ENCODE measurements at regions not wholly inside any gene's neighbourhood (a gene's known extent, or its start where the extent isn't known, plus 50 kb on each side); places are given as distances from the start of the nearest gene placed in this dataset.

DNA sequence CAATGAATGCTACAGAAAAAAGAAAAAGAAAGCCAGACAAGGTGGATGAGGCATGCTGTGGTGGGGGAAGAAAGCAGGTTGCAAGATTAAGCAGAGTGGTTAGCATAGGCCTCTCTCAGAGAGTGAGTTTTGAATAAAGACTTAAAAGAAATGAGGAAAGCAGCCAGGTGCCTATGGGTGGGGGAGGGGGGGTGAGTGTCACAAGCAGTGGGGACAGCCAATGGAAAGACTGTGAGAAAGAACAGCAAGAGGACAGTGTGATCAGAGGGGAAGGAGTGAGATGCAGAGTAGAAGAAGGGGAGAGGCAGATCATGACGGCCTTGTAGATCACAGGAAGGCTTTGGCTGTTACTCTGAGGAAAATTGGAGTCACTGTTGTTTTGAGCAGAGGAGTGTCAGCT, 162.5 kb downstream of the SOX3 start:
- TF ChIP-seq, protein P1, sequence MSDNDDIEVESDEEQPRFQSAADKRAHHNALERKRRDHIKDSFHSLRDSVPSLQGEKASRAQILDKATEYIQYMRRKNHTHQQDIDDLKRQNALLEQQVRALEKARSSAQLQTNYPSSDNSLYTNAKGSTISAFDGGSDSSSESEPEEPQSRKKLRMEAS (CRISPR knock-in tag; IDR thresholded peaks at IDR 0.05) = no peak
- TF ChIP-seq, protein P2, sequence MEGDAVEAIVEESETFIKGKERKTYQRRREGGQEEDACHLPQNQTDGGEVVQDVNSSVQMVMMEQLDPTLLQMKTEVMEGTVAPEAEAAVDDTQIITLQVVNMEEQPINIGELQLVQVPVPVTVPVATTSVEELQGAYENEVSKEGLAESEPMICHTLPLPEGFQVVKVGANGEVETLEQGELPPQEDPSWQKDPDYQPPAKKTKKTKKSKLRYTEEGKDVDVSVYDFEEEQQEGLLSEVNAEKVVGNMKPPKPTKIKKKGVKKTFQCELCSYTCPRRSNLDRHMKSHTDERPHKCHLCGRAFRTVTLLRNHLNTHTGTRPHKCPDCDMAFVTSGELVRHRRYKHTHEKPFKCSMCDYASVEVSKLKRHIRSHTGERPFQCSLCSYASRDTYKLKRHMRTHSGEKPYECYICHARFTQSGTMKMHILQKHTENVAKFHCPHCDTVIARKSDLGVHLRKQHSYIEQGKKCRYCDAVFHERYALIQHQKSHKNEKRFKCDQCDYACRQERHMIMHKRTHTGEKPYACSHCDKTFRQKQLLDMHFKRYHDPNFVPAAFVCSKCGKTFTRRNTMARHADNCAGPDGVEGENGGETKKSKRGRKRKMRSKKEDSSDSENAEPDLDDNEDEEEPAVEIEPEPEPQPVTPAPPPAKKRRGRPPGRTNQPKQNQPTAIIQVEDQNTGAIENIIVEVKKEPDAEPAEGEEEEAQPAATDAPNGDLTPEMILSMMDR (IDR thresholded peaks at IDR 0.05) = no peak
- TF ChIP-seq, protein P3, sequence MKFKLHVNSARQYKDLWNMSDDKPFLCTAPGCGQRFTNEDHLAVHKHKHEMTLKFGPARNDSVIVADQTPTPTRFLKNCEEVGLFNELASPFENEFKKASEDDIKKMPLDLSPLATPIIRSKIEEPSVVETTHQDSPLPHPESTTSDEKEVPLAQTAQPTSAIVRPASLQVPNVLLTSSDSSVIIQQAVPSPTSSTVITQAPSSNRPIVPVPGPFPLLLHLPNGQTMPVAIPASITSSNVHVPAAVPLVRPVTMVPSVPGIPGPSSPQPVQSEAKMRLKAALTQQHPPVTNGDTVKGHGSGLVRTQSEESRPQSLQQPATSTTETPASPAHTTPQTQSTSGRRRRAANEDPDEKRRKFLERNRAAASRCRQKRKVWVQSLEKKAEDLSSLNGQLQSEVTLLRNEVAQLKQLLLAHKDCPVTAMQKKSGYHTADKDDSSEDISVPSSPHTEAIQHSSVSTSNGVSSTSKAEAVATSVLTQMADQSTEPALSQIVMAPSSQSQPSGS (CRISPR knock-in tag; IDR thresholded peaks at IDR 0.05; ENCODE audit: borderline replicate concordance, low read depth) = no peak
- no peak for TF ChIP-seq ZNF138 (CRISPR knock-in tag; conservative IDR thresholded peaks at IDR 0.05)
- TF ChIP-seq, protein P4, sequence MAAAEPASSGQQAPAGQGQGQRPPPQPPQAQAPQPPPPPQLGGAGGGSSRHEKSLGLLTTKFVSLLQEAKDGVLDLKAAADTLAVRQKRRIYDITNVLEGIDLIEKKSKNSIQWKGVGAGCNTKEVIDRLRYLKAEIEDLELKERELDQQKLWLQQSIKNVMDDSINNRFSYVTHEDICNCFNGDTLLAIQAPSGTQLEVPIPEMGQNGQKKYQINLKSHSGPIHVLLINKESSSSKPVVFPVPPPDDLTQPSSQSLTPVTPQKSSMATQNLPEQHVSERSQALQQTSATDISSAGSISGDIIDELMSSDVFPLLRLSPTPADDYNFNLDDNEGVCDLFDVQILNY (CRISPR knock-in tag; IDR thresholded peaks at IDR 0.05) = no peak

Data from WTC11 (cell line).